MM.1S (cell line): ENCODE measurements at regions not wholly inside any gene's neighbourhood (a gene's known extent, or its start where the extent isn't known, plus 50 kb on each side); places are given as distances from the start of the nearest gene placed in this dataset.

ENCODE experiments used
- DNase-seq: peaks from one replicate; pipeline ENCODE4 v3.0.0-alpha.2; 2015
- H2AFZ ChIP-seq: fragments of 300-600 bp; sonication (generic); 2 replicates; pipeline ENCODE4 v1.6.0; 2016; ENCODE audit warnings: antibody characterized with exemption, low read length
- H3F3A ChIP-seq: fragments of 300-600 bp; sonication (generic); 2 replicates; pipeline ENCODE4 v1.6.1; 2016; ENCODE audit warnings: mild to moderate bottlenecking, antibody characterized with exemption, low read length, moderate library complexity, mixed read lengths; ENCODE audit not compliant: insufficient read depth
- H3K27ac ChIP-seq: fragments of 300-600 bp; sonication (generic); 2 replicates; pipeline ENCODE4 v1.5.1; 2016; ENCODE audit warnings: mild to moderate bottlenecking, low read length
- H3K27me3 ChIP-seq: fragments of 300-600 bp; sonication (generic); replicated peaks from 2 replicates; pipeline ENCODE4 v1.6.0; 2016; ENCODE audit warnings: low read length; ENCODE audit not compliant: insufficient read depth
- H3K36me3 ChIP-seq: fragments of 300-600 bp; sonication (generic); replicated peaks from 2 replicates; pipeline ENCODE4 v1.6.1; 2016; ENCODE audit warnings: mild to moderate bottlenecking, low read length, mixed read lengths; ENCODE audit not compliant: insufficient read depth
- H3K4me1 ChIP-seq: fragments of 300-600 bp; sonication (generic); 2 replicates; pipeline ENCODE4 v1.6.1; 2016; ENCODE audit warnings: low read length, mixed read lengths
- H3K4me2 ChIP-seq: fragments of 300-600 bp; sonication (generic); 2 replicates; pipeline ENCODE4 v1.6.0; 2016; ENCODE audit warnings: low read depth, low read length
- H3K4me3 ChIP-seq: fragments of 300-600 bp; sonication (generic); 2 replicates; pipeline ENCODE4 v1.5.1; 2016; ENCODE audit warnings: low read length, mixed read lengths
- H3K79me2 ChIP-seq: fragments of 300-600 bp; sonication (generic); 2 replicates; pipeline ENCODE4 v1.6.1; 2016; ENCODE audit warnings: mixed run types, low read length, mixed read lengths
- H3K9ac ChIP-seq: fragments of 300-600 bp; sonication (generic); 2 replicates; pipeline ENCODE4 v1.6.1; 2016; ENCODE audit warnings: low read length, mixed read lengths
- H3K9me2 ChIP-seq: fragments of 300-600 bp; sonication (generic); replicated peaks from 2 replicates; pipeline ENCODE4 v1.6.1; 2016; ENCODE audit warnings: mild to moderate bottlenecking, low read length, mixed read lengths; ENCODE audit not compliant: insufficient read depth
- H3K9me3 ChIP-seq: fragments of 300-600 bp; sonication (generic); replicated peaks from 2 replicates; pipeline ENCODE4 v1.6.1; 2016; ENCODE audit warnings: mild to moderate bottlenecking, low read length, mixed read lengths; ENCODE audit not compliant: insufficient read depth
- H4K20me1 ChIP-seq: fragments of 300-600 bp; sonication (generic); 2 replicates; pipeline ENCODE4 v1.6.1; 2016; ENCODE audit warnings: mild to moderate bottlenecking, low read length, moderate library complexity, mixed read lengths; ENCODE audit not compliant: insufficient read depth
- EZH2 ChIP-seq: fragments of 300-600 bp; sonication (generic); optimal IDR thresholded peaks from 2 replicates; pipeline ENCODE3; 2017; ENCODE audit warnings: low read depth, mild to moderate bottlenecking, antibody characterized with exemption, low read length, mixed read lengths
- EZH2phosphoT487 ChIP-seq: fragments of 300-600 bp; sonication (generic); IDR thresholded peaks from 2 replicates; pipeline ENCODE4 v1.6.1; 2018; ENCODE audit warnings: antibody characterized with exemption, low read length
- TF ChIP-seq, protein P1 (sequence below): fragments of 300-600 bp; sonication (generic); IDR thresholded peaks from 2 replicates; pipeline ENCODE4 v1.5.1; 2016; ENCODE audit warnings: antibody characterized with exemption, low read length, mixed read lengths

DNA sequence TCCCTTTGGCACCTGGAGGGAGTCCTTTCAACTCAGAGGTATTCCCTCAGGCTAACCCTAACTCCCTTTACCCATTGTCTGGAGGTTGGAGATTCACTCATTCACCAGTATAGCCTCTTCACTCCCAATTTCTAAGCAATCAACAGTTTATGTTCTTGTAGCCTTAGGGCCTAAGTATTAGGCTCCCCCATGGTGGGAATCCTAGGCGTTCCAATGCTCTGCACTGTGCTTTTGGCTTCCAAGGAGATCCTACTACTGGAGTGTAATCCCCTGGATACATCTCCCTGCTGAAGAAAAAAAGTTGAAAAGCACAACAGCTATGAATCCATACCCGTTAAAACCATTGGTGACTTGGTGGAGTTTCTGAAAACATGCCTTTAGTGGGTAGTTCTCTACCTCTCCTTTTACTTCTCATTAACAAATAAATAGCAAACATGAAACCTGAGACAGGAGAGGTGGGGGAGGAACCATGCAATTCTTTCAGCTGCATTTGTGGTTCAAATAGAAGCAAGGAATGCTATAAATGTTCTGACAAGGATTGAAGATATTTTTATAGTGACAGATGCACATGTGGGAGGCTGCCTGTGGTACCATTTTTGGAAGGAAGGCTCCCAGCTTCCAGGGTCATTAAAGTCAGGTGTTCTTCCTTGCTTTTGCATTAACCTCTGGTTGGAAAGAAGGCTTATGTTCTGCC, 397.1 kb downstream of the DMAC1 start:
- H3K9me2 ChIP-seq: no peaks in the 10 kb centered on the region
- H3K4me1 ChIP-seq: peaks cover 28% of the 10 kb centered on the region
- no peaks in the 10 kb centered on the region for H4K20me1 ChIP-seq
- H3F3A ChIP-seq: 0 out of 2 replicates have a peak, but pooled peaks cover 4% of the 10 kb centered on the region
- H3K9me3 ChIP-seq: no peaks in the 10 kb centered on the region
- no peak overlapping the region for H3K27ac ChIP-seq
- peak overlapping the region; percentile 48 for H2AFZ ChIP-seq
- DNase-seq: no peak
- H3K27me3 ChIP-seq: no peaks in the 10 kb centered on the region
- peak overlapping the region; percentile 30 for H3K4me2 ChIP-seq
- no peaks in the 10 kb centered on the region for H3K36me3 ChIP-seq
- H3K4me3 ChIP-seq: no peak overlapping the region
- H3K9ac ChIP-seq: no peak overlapping the region
- no peaks in the 10 kb centered on the region for H3K79me2 ChIP-seq
- TF ChIP-seq, protein P1, sequence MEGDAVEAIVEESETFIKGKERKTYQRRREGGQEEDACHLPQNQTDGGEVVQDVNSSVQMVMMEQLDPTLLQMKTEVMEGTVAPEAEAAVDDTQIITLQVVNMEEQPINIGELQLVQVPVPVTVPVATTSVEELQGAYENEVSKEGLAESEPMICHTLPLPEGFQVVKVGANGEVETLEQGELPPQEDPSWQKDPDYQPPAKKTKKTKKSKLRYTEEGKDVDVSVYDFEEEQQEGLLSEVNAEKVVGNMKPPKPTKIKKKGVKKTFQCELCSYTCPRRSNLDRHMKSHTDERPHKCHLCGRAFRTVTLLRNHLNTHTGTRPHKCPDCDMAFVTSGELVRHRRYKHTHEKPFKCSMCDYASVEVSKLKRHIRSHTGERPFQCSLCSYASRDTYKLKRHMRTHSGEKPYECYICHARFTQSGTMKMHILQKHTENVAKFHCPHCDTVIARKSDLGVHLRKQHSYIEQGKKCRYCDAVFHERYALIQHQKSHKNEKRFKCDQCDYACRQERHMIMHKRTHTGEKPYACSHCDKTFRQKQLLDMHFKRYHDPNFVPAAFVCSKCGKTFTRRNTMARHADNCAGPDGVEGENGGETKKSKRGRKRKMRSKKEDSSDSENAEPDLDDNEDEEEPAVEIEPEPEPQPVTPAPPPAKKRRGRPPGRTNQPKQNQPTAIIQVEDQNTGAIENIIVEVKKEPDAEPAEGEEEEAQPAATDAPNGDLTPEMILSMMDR: no peak
- TF ChIP-seq EZH2phosphoT487: no peak
- TF ChIP-seq EZH2: no peak

- Histone ChIP-seq H3K4me1 (peaks cover 22% of the 10 kb centered on the region), H3K9ac (no peak overlapping the region), H3K4me2 (no peak overlapping the region), H3K9me2 (no peaks in the 10 kb centered on the region), H3K27ac (no peak overlapping the region), H2AFZ (0 out of 2 replicates have a peak overlapping the region, but pooled peaks have one; percentile 14), H3K36me3 (no peaks in the 10 kb centered on the region), H3K79me2 (no peaks in the 10 kb centered on the region), H3K4me3 (no peak overlapping the region), H4K20me1 (no peaks in the 10 kb centered on the region), H3K9me3 (no peaks in the 10 kb centered on the region), H3F3A (0 out of 2 replicates have a peak, but pooled peaks cover 4% of the 10 kb centered on the region), H3K27me3 (no peaks in the 10 kb centered on the region)
- TF ChIP-seq EZH2 (no peak), EZH2phosphoT487 (no peak)
- TF ChIP-seq, protein P1: no peak
- DNase-seq: no peak
Observed at GRCh38 chr9:7401116-7401515, 398.5 kb downstream of the DMAC1 start.

- Histone ChIP-seq H3K9ac (no peak overlapping the region), H3K9me2 (no peaks in the 10 kb centered on the region), H3K36me3 (no peaks in the 10 kb centered on the region), H3K27ac (no peak overlapping the region), H2AFZ (no peak overlapping the region), H3K4me1 (no peaks in the 10 kb centered on the region), H3K79me2 (no peaks in the 10 kb centered on the region), H3K4me2 (no peak overlapping the region), H4K20me1 (no peaks in the 10 kb centered on the region), H3K9me3 (no peaks in the 10 kb centered on the region), H3K4me3 (no peak overlapping the region), H3F3A (no peaks in the 10 kb centered on the region), H3K27me3 (no peaks in the 10 kb centered on the region)
- no peak for DNase-seq
- TF ChIP-seq, protein P1: no peak
- TF ChIP-seq EZH2 (no peak), EZH2phosphoT487 (no peak)
Observed at GRCh38 chr9:7394002-7394774, 405.4 kb downstream of the DMAC1 start.
